Liver (tissue), 3 donors: ENCODE measurements at regions not wholly inside any gene's neighbourhood (a gene's known extent, or its start where the extent isn't known, plus 50 kb on each side); places are given as distances from the start of the nearest gene placed in this dataset.

Experiments used
- EGR1 ChIP-seq, 2 donors: IDR thresholded peaks; 2 replicates each; pipeline ENCODE4 v1.6.1; 2016 to 2018; ENCODE audit warnings: antibody characterized with exemption in 2 of 2, low read depth in 2 of 2
- HNF4A ChIP-seq, 2 donors: conservative IDR thresholded peaks; 2 replicates each; pipeline ENCODE4 v1.6.1; 2016; ENCODE audit warnings: antibody characterized with exemption in 2 of 2, mild to moderate bottlenecking in 2 of 2
- JUND ChIP-seq, 2 donors: IDR thresholded peaks; 2 replicates each; pipeline ENCODE4 v1.6.1; 2016; ENCODE audit warnings: antibody characterized with exemption in 2 of 2
- RAD21 ChIP-seq, 2 donors: IDR thresholded peaks; 2 replicates each; pipeline ENCODE4 v1.6.1; 2016; ENCODE audit warnings: antibody characterized with exemption in 2 of 2, mild to moderate bottlenecking in 2 of 2
- TF ChIP-seq, protein P1 (sequence below): IDR thresholded peaks from 2 replicates; pipeline ENCODE4 v1.6.1; 2016; ENCODE audit warnings: antibody characterized with exemption, mild to moderate bottlenecking
- TF ChIP-seq, protein P2 (sequence below): fragments of 150-350 bp; IDR thresholded peaks from 2 replicates; pipeline ENCODE4 v1.5.1; 2017; ENCODE audit warnings: improper control_type of control experiment, low read depth, low read length; ENCODE audit not compliant: missing input control
- TF ChIP-seq, protein P3 (sequence below): IDR thresholded peaks from 2 replicates; pipeline ENCODE4 v1.6.1; 2016; ENCODE audit warnings: antibody characterized with exemption
- donor health status: healthy.
- donor health status: healthy.

DNA sequence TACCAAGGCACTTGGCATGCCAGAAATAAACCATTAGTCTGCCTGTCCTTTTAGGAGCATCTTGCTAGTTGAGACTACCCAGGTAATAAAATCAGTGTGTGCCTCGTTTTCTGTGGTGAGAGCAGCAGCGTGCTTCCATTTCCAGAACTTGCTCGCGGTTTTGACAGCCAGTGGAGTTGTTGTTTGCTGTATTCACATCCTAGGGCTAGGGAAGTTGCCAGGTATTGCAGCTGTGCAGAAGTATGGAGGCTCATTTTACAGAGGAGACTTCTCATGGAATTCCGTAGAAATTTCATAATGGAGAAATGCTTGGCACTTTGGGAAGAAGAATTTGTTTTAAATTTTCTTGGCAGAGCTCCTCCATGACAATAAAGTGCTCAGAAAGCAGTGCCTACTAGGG is 1355.1 kb upstream of the ZEB2 start:
- TF ChIP-seq JUND (IDR thresholded peaks at IDR 0.05) (no peak), RAD21 (IDR thresholded peaks at IDR 0.05) (no peak), EGR1 (IDR thresholded peaks at IDR 0.05; ENCODE audit: low read depth in 2 of 2) (no peak), HNF4A (conservative IDR thresholded peaks at IDR 0.05) (no peak)
- TF ChIP-seq, protein P1, sequence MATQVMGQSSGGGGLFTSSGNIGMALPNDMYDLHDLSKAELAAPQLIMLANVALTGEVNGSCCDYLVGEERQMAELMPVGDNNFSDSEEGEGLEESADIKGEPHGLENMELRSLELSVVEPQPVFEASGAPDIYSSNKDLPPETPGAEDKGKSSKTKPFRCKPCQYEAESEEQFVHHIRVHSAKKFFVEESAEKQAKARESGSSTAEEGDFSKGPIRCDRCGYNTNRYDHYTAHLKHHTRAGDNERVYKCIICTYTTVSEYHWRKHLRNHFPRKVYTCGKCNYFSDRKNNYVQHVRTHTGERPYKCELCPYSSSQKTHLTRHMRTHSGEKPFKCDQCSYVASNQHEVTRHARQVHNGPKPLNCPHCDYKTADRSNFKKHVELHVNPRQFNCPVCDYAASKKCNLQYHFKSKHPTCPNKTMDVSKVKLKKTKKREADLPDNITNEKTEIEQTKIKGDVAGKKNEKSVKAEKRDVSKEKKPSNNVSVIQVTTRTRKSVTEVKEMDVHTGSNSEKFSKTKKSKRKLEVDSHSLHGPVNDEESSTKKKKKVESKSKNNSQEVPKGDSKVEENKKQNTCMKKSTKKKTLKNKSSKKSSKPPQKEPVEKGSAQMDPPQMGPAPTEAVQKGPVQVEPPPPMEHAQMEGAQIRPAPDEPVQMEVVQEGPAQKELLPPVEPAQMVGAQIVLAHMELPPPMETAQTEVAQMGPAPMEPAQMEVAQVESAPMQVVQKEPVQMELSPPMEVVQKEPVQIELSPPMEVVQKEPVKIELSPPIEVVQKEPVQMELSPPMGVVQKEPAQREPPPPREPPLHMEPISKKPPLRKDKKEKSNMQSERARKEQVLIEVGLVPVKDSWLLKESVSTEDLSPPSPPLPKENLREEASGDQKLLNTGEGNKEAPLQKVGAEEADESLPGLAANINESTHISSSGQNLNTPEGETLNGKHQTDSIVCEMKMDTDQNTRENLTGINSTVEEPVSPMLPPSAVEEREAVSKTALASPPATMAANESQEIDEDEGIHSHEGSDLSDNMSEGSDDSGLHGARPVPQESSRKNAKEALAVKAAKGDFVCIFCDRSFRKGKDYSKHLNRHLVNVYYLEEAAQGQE = no peak
- TF ChIP-seq, protein P2, sequence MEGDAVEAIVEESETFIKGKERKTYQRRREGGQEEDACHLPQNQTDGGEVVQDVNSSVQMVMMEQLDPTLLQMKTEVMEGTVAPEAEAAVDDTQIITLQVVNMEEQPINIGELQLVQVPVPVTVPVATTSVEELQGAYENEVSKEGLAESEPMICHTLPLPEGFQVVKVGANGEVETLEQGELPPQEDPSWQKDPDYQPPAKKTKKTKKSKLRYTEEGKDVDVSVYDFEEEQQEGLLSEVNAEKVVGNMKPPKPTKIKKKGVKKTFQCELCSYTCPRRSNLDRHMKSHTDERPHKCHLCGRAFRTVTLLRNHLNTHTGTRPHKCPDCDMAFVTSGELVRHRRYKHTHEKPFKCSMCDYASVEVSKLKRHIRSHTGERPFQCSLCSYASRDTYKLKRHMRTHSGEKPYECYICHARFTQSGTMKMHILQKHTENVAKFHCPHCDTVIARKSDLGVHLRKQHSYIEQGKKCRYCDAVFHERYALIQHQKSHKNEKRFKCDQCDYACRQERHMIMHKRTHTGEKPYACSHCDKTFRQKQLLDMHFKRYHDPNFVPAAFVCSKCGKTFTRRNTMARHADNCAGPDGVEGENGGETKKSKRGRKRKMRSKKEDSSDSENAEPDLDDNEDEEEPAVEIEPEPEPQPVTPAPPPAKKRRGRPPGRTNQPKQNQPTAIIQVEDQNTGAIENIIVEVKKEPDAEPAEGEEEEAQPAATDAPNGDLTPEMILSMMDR = no peak
- TF ChIP-seq, protein P3, sequence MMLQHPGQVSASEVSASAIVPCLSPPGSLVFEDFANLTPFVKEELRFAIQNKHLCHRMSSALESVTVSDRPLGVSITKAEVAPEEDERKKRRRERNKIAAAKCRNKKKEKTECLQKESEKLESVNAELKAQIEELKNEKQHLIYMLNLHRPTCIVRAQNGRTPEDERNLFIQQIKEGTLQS = no peak
